Neural crest cell (in vitro differentiated cells): ENCODE measurements at regions not wholly inside any gene's neighbourhood (a gene's known extent, or its start where the extent isn't known, plus 50 kb on each side); places are given as distances from the start of the nearest gene placed in this dataset.

Experiments used
- DNase-seq: peaks from one replicate; pipeline ENCODE4 v3.0.0; 2021; ENCODE audit warnings: low read depth, mixed read lengths, low spot score
- H3K27ac Mint-ChIP-seq: one replicate; pipeline ENCODE4 v1.8.0; 2021; ENCODE audit warnings: mild to moderate bottlenecking, mixed read lengths; ENCODE audit not compliant: unreplicated experiment
- H3K27me3 Mint-ChIP-seq: 2 replicates; pipeline ENCODE4 v1.8.0; 2021; ENCODE audit warnings: low read depth, mild to moderate bottlenecking, mixed read lengths
- H3K36me3 Mint-ChIP-seq: 2 replicates; pipeline ENCODE4 v1.8.0; 2021; ENCODE audit warnings: low read depth, mild to moderate bottlenecking, mixed read lengths
- H3K4me1 Mint-ChIP-seq: 2 replicates; pipeline ENCODE4 v1.8.0; 2021; ENCODE audit warnings: mixed read lengths
- H3K4me3 Mint-ChIP-seq: one replicate; pipeline ENCODE4 v1.8.0; 2021; ENCODE audit warnings: mild to moderate bottlenecking, mixed read lengths
- H3K9me3 Mint-ChIP-seq: 2 replicates; pipeline ENCODE4 v1.8.0; 2021; ENCODE audit warnings: mixed read lengths
- TF ChIP-seq, protein P1 (sequence below): fragments of 200-600 bp; sonication (generic); conservative IDR thresholded peaks from 2 replicates; pipeline ENCODE4 v1.5.0; 2021; ENCODE audit warnings: antibody characterized with exemption, mild to moderate bottlenecking

- Mint-ChIP-seq H3K9me3 (no peaks in the 10 kb centered on the region), H3K36me3 (no peaks in the 10 kb centered on the region), H3K27ac (peak overlapping the region; percentile 19), H3K4me3 (no peak overlapping the region), H3K4me1 (no peaks in the 10 kb centered on the region), H3K27me3 (no peaks in the 10 kb centered on the region)
- TF ChIP-seq, protein P1, sequence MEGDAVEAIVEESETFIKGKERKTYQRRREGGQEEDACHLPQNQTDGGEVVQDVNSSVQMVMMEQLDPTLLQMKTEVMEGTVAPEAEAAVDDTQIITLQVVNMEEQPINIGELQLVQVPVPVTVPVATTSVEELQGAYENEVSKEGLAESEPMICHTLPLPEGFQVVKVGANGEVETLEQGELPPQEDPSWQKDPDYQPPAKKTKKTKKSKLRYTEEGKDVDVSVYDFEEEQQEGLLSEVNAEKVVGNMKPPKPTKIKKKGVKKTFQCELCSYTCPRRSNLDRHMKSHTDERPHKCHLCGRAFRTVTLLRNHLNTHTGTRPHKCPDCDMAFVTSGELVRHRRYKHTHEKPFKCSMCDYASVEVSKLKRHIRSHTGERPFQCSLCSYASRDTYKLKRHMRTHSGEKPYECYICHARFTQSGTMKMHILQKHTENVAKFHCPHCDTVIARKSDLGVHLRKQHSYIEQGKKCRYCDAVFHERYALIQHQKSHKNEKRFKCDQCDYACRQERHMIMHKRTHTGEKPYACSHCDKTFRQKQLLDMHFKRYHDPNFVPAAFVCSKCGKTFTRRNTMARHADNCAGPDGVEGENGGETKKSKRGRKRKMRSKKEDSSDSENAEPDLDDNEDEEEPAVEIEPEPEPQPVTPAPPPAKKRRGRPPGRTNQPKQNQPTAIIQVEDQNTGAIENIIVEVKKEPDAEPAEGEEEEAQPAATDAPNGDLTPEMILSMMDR = no peak
- DNase-seq = no peak
Measured at GRCh38 chr3:59578129-59578528, 528.3 kb upstream of the CFAP20DC start.

DNA sequence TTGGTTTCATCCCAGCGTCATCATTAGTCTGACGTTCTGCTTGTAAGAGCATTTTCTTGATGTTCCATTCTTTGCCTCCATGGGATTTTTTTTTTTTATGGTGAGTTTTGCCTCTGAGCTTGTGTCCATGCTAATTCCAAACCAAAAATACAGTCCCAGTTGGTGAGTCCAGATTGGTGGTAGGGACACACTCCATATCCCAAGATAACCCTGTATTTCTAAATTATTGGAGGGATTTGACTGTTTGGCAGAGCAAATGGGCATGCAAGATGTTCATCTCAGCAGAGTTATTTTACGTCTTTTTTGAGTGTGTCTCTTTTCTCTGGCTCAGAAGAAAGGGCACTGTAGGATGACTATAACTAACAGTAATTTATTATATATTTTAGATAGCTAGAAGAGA lies 526.8 kb upstream of the CFAP20DC start:
- Mint-ChIP-seq H3K27me3 (no peaks in the 10 kb centered on the region), H3K9me3 (no peaks in the 10 kb centered on the region), H3K4me1 (no peaks in the 10 kb centered on the region), H3K4me3 (no peak overlapping the region), H3K36me3 (no peaks in the 10 kb centered on the region), H3K27ac (no peak overlapping the region)
- TF ChIP-seq, protein P1 = no peak
- no peak for DNase-seq

DNA sequence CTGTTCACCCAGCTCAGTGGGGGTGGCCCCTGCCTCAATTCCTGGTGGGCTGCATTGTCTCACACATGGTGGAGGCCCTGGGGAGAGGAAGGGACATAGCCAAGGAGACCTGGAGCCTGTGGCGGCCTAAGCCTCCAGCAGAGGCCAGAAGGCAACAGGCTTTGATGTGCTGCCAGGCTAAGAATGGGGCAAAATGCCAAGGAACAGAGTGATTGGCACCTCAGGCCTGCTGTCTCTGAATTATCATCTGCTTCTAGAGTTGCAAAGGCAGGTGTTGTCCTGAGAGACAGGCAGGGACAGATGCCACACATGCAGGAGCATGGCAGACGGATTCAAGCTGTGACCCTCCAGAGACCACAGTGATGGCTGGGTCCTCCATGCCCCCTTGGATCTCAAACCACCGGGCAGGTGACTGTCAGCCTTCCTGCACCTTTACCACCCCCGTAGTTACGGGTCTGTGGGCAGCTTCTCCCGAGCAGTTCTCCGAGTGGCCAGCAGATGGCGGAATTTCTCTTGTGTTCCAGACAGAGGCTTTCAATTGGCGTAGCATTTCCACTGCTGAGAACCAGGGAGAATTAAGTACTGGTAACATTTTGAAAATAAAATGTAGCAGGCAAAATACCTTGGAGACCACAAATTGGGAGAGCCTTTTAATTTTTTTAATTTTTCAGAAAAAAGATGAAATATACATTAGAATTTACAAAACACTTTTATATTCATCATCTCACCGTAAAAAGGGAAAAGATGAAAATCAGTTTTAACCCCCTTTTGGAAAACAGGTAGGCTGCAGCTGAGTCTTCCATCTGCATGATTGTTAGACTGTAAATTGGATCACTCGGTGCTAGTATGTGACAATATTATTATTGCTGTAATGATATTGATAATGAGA lies 525.5 kb upstream of the CFAP20DC start:
- H3K9me3 Mint-ChIP-seq = no peaks in the 10 kb centered on the region
- TF ChIP-seq, protein P1 = peak; percentile 98
- no peaks in the 10 kb centered on the region for H3K4me1 Mint-ChIP-seq
- H3K27me3 Mint-ChIP-seq = no peaks in the 10 kb centered on the region
- H3K36me3 Mint-ChIP-seq = no peaks in the 10 kb centered on the region
- no peak overlapping the region for H3K4me3 Mint-ChIP-seq
- H3K27ac Mint-ChIP-seq = no peak overlapping the region
- peak; percentile 91 for DNase-seq

GRCh38 chr3:59573911-59574310 lies 524.1 kb upstream of the CFAP20DC start:
- H3K4me3 Mint-ChIP-seq = no peak overlapping the region
- H3K9me3 Mint-ChIP-seq = no peaks in the 10 kb centered on the region
- TF ChIP-seq, protein P1 = no peak
- no peak overlapping the region for H3K27ac Mint-ChIP-seq
- no peaks in the 10 kb centered on the region for H3K36me3 Mint-ChIP-seq
- no peaks in the 10 kb centered on the region for H3K4me1 Mint-ChIP-seq
- no peaks in the 10 kb centered on the region for H3K27me3 Mint-ChIP-seq
- no peak for DNase-seq

DNA sequence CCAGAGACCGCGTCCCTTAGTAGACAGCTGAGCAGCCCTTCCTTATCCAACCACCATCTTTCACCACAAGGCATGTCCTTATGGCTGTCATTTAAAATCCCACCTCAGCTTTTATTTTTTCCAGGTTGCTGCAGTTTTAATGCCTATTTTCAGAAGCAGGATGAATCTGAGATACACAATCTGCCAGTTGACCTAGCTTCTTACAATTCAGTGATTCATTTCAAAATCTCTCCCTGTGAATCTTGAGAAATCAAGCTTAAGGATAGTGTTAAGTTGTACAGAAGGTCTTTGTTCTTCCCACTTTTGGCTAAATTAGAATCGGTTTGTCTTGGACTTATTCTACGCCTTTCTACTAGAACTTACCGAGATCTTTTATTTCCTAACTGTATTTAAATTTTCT lies 522.3 kb upstream of the CFAP20DC start:
- H3K36me3 Mint-ChIP-seq = no peaks in the 10 kb centered on the region
- TF ChIP-seq, protein P1 = no peak
- H3K4me3 Mint-ChIP-seq = no peak overlapping the region
- no peaks in the 10 kb centered on the region for H3K27me3 Mint-ChIP-seq
- no peaks in the 10 kb centered on the region for H3K9me3 Mint-ChIP-seq
- H3K4me1 Mint-ChIP-seq = no peaks in the 10 kb centered on the region
- H3K27ac Mint-ChIP-seq = no peak overlapping the region
- no peak for DNase-seq
